PFSK-1 (cell line): ENCODE measurements at regions not wholly inside any gene's neighbourhood (a gene's known extent, or its start where the extent isn't known, plus 50 kb on each side); places are given as distances from the start of the nearest gene placed in this dataset.

Experiments
- FOXP2 ChIP-seq: optimal IDR thresholded peaks from 2 replicates; pipeline ENCODE3; 2011; ENCODE audit warnings: borderline replicate concordance, control low read depth, inconsistent platforms; ENCODE audit not compliant: insufficient read depth; ENCODE audit errors: extremely low read length, extremely low read depth
- POLR2AphosphoS5 ChIP-seq: IDR thresholded peaks from 2 replicates; pipeline ENCODE4 v1.6.1; 2012; ENCODE audit warnings: low read depth, mild to moderate bottlenecking, control low read depth, low read length, moderate library complexity
- SIN3A ChIP-seq: IDR thresholded peaks from 2 replicates; pipeline ENCODE4 v1.6.1; 2012; ENCODE audit warnings: mild to moderate bottlenecking, low read length, moderate library complexity, borderline replicate concordance; ENCODE audit not compliant: insufficient read depth
- TAF1 ChIP-seq: IDR thresholded peaks from 2 replicates; pipeline ENCODE4 v1.6.1; 2012; ENCODE audit warnings: low read length, control low read depth, borderline replicate concordance; ENCODE audit not compliant: insufficient read depth
- TF ChIP-seq, protein P1 (sequence below), 2 experiments: IDR thresholded peaks; 2 replicates each; pipeline versions ENCODE4 v1.6.1 to v1.8.0; 2011 to 2012; ENCODE audit warnings: low read depth in 2 of 2, low read length in 2 of 2, control low read depth in 1 of 2, inconsistent platforms in 1 of 2, mild to moderate bottlenecking in 1 of 2, moderate library complexity in 1 of 2; ENCODE audit not compliant: insufficient read depth in 1 of 2

DNA sequence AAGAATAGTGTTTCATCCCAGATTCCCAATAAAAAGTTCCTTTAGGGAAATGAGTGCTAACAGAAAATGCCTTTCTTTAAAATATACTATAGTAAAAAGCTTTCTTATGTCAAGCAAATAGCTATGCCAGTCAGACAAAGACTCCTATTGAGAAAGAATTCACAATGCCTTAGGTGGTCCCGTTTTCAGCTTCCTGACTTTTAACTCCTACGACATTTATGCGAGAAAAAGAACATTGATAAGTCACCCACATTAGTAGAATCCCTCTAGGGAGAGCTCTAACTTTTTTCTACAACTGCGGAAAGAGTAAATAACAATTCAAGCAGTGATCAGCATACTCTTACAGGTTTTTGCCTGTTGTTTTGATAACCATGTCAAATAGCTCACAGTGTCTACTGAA is 750.8 kb upstream of the ACVR2A start:
- no peak for TF ChIP-seq TAF1
- TF ChIP-seq SIN3A: no peak
- TF ChIP-seq FOXP2: no peak
- TF ChIP-seq, protein P1, sequence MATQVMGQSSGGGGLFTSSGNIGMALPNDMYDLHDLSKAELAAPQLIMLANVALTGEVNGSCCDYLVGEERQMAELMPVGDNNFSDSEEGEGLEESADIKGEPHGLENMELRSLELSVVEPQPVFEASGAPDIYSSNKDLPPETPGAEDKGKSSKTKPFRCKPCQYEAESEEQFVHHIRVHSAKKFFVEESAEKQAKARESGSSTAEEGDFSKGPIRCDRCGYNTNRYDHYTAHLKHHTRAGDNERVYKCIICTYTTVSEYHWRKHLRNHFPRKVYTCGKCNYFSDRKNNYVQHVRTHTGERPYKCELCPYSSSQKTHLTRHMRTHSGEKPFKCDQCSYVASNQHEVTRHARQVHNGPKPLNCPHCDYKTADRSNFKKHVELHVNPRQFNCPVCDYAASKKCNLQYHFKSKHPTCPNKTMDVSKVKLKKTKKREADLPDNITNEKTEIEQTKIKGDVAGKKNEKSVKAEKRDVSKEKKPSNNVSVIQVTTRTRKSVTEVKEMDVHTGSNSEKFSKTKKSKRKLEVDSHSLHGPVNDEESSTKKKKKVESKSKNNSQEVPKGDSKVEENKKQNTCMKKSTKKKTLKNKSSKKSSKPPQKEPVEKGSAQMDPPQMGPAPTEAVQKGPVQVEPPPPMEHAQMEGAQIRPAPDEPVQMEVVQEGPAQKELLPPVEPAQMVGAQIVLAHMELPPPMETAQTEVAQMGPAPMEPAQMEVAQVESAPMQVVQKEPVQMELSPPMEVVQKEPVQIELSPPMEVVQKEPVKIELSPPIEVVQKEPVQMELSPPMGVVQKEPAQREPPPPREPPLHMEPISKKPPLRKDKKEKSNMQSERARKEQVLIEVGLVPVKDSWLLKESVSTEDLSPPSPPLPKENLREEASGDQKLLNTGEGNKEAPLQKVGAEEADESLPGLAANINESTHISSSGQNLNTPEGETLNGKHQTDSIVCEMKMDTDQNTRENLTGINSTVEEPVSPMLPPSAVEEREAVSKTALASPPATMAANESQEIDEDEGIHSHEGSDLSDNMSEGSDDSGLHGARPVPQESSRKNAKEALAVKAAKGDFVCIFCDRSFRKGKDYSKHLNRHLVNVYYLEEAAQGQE (IDR thresholded peaks at IDR 0.05; ENCODE audit: insufficient read depth in 1 of 2, low read depth in 2 of 2, low read length in 2 of 2): no peak
- no peak for TF ChIP-seq POLR2AphosphoS5

DNA sequence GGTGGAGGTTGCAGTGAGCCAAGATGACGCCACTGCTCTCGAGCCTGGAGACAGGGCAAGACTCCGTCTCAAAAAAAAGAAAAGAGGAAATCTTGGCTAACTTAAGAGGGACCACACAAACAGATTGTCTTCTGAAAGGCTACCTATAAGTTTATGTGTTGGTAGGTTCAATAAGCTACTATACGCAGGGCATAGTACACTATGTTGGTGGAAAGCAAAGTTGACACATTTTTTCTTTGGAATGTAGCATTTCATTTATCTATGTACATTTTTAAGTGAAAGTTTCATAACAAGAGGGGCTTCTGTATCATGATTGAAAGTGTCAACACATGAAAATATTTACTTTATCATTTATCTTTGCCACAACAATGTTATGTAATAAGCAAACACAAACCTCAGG is 752.6 kb upstream of the ACVR2A start:
- TF ChIP-seq TAF1 (no peak), FOXP2 (no peak), SIN3A (no peak), POLR2AphosphoS5 (no peak)
- TF ChIP-seq, protein P1 (IDR thresholded peaks at IDR 0.05; ENCODE audit: insufficient read depth in 1 of 2, low read depth in 2 of 2, low read length in 2 of 2): no peak

DNA sequence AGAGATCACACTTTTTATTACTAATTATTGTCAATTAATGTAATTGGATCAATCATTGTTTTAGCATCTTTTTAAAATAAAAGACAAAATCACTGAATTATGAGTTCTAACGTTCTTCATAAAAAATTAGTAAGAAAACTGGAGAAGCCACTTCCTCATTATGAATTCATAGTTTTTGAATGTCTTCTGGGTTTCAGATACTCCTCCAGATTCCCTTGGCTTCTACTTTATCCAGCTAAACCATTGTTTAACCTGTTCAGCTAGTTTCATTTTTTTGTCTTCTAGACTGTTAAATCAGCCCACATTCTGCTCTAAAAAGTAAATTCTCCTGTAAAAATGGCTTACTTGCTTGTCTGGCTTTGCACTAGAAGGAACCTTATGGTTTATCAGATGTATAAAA is 753.4 kb upstream of the ACVR2A start:
- TF ChIP-seq FOXP2 (no peak), TAF1 (no peak), POLR2AphosphoS5 (no peak), SIN3A (no peak)
- TF ChIP-seq, protein P1 (IDR thresholded peaks at IDR 0.05; ENCODE audit: insufficient read depth in 1 of 2, low read depth in 2 of 2, low read length in 2 of 2): no peak

DNA sequence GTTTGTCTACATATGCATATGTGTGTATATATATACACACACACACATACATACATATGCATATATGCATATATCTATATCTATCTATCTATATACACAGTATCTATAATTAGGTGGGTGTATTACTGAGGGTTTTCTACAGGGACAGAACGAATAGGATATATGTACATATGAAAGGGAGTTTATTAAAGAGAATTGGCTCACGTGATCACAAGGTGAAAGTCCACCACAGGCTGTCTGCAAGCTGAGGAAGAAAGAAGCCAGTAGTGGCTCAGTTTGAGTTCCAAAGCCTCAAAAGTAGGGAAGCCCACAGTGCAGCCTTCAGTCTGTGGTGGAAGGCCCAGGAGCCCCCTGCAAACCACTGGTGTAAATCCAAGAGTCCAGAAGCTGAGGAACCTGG is 756.0 kb upstream of the ACVR2A start:
- no peak for TF ChIP-seq POLR2AphosphoS5
- no peak for TF ChIP-seq SIN3A
- TF ChIP-seq FOXP2: no peak
- TF ChIP-seq, protein P1 (IDR thresholded peaks at IDR 0.05; ENCODE audit: insufficient read depth in 1 of 2, low read depth in 2 of 2, low read length in 2 of 2): no peak
- no peak for TF ChIP-seq TAF1

DNA sequence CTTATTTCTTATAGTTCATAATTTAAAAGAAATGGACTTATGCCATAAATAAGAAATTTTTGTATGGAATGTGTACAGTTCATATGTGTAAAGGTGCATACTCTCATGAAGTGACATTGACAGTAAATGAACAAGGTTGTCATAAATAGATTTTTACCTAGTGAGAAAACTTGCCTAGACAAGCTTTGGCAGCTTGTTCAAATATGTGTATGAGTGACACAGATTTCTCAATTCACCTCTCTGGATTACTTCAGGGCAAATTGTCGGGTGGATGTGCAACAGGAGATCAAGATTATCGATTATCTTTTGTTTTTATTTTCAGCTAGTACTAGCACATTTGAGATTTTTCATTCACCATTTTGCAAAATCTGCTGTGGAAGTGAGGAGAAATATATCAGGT is 758.1 kb upstream of the ACVR2A start:
- TF ChIP-seq SIN3A (no peak), TAF1 (no peak), FOXP2 (no peak), POLR2AphosphoS5 (no peak)
- TF ChIP-seq, protein P1 (IDR thresholded peaks at IDR 0.05; ENCODE audit: insufficient read depth in 1 of 2, low read depth in 2 of 2, low read length in 2 of 2): no peak
